Keratinocyte (primary cell): ENCODE measurements at regions not wholly inside any gene's neighbourhood (a gene's known extent, or its start where the extent isn't known, plus 50 kb on each side); places are given as distances from the start of the nearest gene placed in this dataset.

ENCODE experiments used
- DNase-seq: peaks from one replicate; pipeline ENCODE4 v3.0.0-alpha.2; 2011; ENCODE audit warnings: low read depth, missing footprints, low spot score
- FAIRE-seq: peaks from 2 replicates; lab custom pipeline; 2011; peaks lifted over from hg19 to GRCh38; lab: Jason Lieb, UNC
- H2AFZ ChIP-seq: 2 replicates; pipeline ENCODE4 v1.6.0; 2012; ENCODE audit warnings: low read length, control low read depth, inconsistent platforms; ENCODE audit not compliant: control insufficient read depth
- H3K27ac ChIP-seq: 2 replicates; pipeline ENCODE4 v1.5.1; 2011; ENCODE audit warnings: low read length; ENCODE audit not compliant: control insufficient read depth, insufficient read depth
- H3K27me3 ChIP-seq: 3 replicates; pipeline ENCODE4 v1.6.0; 2011; ENCODE audit warnings: low read length; ENCODE audit not compliant: control insufficient read depth, insufficient read depth; ENCODE audit errors: extremely low read depth
- H3K36me3 ChIP-seq, 2 experiments: 2 replicates in 1 of 2; 3 replicates in 1 of 2; pipeline ENCODE4 v1.5.1; 2011; ENCODE audit warnings: low read length in 2 of 2, mild to moderate bottlenecking in 1 of 2; ENCODE audit not compliant: control insufficient read depth in 2 of 2, insufficient read depth in 2 of 2; ENCODE audit errors: extremely low read depth in 1 of 2
- H3K4me1 ChIP-seq: 3 replicates; pipeline ENCODE4 v1.5.1; 2011; ENCODE audit warnings: low read length; ENCODE audit not compliant: control insufficient read depth, insufficient read depth; ENCODE audit errors: extremely low read depth
- H3K4me2 ChIP-seq: 3 replicates; pipeline ENCODE4 v1.6.0; 2011; ENCODE audit warnings: low read depth, low read length; ENCODE audit not compliant: control insufficient read depth, insufficient read depth; ENCODE audit errors: extremely low read depth
- H3K4me3 ChIP-seq, 3 experiments: fragments of 200-600 bp in 1 of 3; sonication (generic) in 1 of 3; 2 replicates in 2 of 3; 3 replicates in 1 of 3; pipeline ENCODE4 v1.5.1; 2011 to 2016; ENCODE audit warnings: low read length in 3 of 3, mild to moderate bottlenecking in 3 of 3, control low read depth in 2 of 3, inconsistent platforms in 1 of 3, low read depth in 1 of 3, mixed read lengths in 1 of 3, mixed run types in 1 of 3, moderate library complexity in 1 of 3; ENCODE audit not compliant: control insufficient read depth in 2 of 3, insufficient read depth in 2 of 3; ENCODE audit errors: extremely low read depth in 1 of 3
- H3K79me2 ChIP-seq: 2 replicates; pipeline ENCODE4 v1.6.0; 2012; ENCODE audit warnings: low read length; ENCODE audit not compliant: control insufficient read depth, insufficient read depth
- H3K9ac ChIP-seq: 3 replicates; pipeline ENCODE4 v1.6.0; 2011; ENCODE audit warnings: low read length; ENCODE audit not compliant: control insufficient read depth, insufficient read depth; ENCODE audit errors: extremely low read depth
- H3K9me1 ChIP-seq: 3 replicates; pipeline ENCODE4 v1.6.0; 2011; ENCODE audit warnings: low read length; ENCODE audit not compliant: control insufficient read depth, insufficient read depth; ENCODE audit errors: extremely low read depth
- H3K9me3 ChIP-seq: 2 replicates; pipeline ENCODE4 v1.5.1; 2012; ENCODE audit warnings: low read depth, low read length; ENCODE audit not compliant: control insufficient read depth
- H4K20me1 ChIP-seq: 3 replicates; pipeline ENCODE4 v1.6.0; 2011; ENCODE audit warnings: low read length; ENCODE audit not compliant: control insufficient read depth, insufficient read depth; ENCODE audit errors: extremely low read depth
- CTCF ChIP-seq, 3 experiments: IDR thresholded peaks in 1 of 3; conservative IDR thresholded peaks in 1 of 3; optimal IDR thresholded peaks in 1 of 3; 2 replicates in 2 of 3; 3 replicates in 1 of 3; pipeline versions ENCODE3 to v1.5.1; 2011; ENCODE audit warnings: low read length in 3 of 3, mild to moderate bottlenecking in 3 of 3, moderate library complexity in 2 of 3, control low read depth in 1 of 3, inconsistent platforms in 1 of 3; ENCODE audit not compliant: insufficient read depth in 2 of 3; ENCODE audit errors: extremely low read depth in 1 of 3
- EZH2 ChIP-seq: IDR thresholded peaks from one replicate; pipeline ENCODE4 v1.6.1; 2012; ENCODE audit warnings: inconsistent platforms, mild to moderate bottlenecking, low read length, moderate library complexity
- dilution Hi-C: fragments of 300-500 bp; cut with MboI; formaldehyde crosslinking; loops from one replicate; pipeline ENCODE4 v1.7.0; 2020; ENCODE audit warnings: low sequenced_read_pairs; ENCODE audit not compliant: extremely low pct_ligation_motif_present
- small RNA-seq, 3 experiments: library from RNA; depleted of rRNA; stranded (forward); fragments of <200 nt; gene quantifications; one replicate each; pipeline ENCODE3, GENCODE V24; 2012; ENCODE audit warnings: low read depth in 3 of 3, low replicate concordance in 1 of 3; ENCODE audit not compliant: insufficient read length in 3 of 3

GRCh38 chr17:22600644-22601298, 908.4 kb downstream of the KCNJ18 start:
- H3K9me3 ChIP-seq = no peaks in the 10 kb centered on the region
- no peaks in the 10 kb centered on the region for H3K79me2 ChIP-seq
- H3K4me2 ChIP-seq = no peak overlapping the region
- DNase-seq = no peak
- no peak overlapping the region for H3K9ac ChIP-seq
- no peak overlapping the region for H3K27ac ChIP-seq
- no peak overlapping the region for H3K4me3 ChIP-seq
- H3K4me1 ChIP-seq = no peaks in the 10 kb centered on the region
- H3K27me3 ChIP-seq = no peaks in the 10 kb centered on the region
- no peak for FAIRE-seq
- H3K36me3 ChIP-seq = no peaks in the 10 kb centered on the region
- no peak overlapping the region for H2AFZ ChIP-seq
- TF ChIP-seq EZH2 = no peak
- peak in 1 of 3 experiments; percentile 18 for TF ChIP-seq CTCF (optimal IDR thresholded peaks at IDR 0.05 in 1 of 3, IDR thresholded peaks at IDR 0.05 in 1 of 3, conservative IDR thresholded peaks at IDR 0.05 in 1 of 3; ENCODE audit: extremely low read depth in 1 of 3, insufficient read depth in 2 of 3, low read length in 3 of 3)
- no peaks in the 10 kb centered on the region for H3K9me1 ChIP-seq
- dilution Hi-C loops = no loop called here
- H4K20me1 ChIP-seq = no peaks in the 10 kb centered on the region

Small RNA genes lying in the stretch of these regions (small RNA-seq; reads per million reads assigned to genes)
- gene ABBA01006766.1 = 0 reads per million in 3 experiments
- 0 reads per million in 3 experiments for gene NMTRS-TGA3-1
